ENCODE measurements at regions not wholly inside any gene's neighbourhood (a gene's known extent, or its start where the extent isn't known, plus 50 kb on each side); places are given as distances from the start of the nearest gene placed in this dataset.

DNA sequence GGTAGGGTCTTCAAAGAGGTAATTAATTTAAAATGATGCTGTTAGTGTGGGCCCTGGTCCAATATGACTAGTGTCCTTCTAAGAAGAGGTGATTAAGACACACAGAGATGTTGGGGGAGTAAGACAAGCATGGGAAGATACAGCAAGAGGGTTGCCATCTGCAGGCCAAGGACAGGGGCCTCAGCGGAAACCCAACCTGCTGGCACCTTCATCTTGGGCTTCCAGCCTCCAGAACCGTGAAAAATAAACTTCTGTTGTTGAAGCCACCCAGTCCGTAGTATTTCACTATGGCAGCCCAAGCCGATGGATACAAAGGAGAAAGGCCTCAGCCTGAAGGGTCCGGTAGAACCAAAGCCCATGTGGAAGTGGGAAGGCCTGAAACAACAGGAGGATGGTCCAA is 161.7 kb upstream of the UBE2E1 start:
- no peak for DNase-seq

GRCh38 chr3:23644676-23645075 is 161.1 kb upstream of the UBE2E1 start:
- no peak for DNase-seq

GRCh38 chr3:23645533-23646183 is 160.1 kb upstream of the UBE2E1 start:
- DNase-seq, result no peak

DNA sequence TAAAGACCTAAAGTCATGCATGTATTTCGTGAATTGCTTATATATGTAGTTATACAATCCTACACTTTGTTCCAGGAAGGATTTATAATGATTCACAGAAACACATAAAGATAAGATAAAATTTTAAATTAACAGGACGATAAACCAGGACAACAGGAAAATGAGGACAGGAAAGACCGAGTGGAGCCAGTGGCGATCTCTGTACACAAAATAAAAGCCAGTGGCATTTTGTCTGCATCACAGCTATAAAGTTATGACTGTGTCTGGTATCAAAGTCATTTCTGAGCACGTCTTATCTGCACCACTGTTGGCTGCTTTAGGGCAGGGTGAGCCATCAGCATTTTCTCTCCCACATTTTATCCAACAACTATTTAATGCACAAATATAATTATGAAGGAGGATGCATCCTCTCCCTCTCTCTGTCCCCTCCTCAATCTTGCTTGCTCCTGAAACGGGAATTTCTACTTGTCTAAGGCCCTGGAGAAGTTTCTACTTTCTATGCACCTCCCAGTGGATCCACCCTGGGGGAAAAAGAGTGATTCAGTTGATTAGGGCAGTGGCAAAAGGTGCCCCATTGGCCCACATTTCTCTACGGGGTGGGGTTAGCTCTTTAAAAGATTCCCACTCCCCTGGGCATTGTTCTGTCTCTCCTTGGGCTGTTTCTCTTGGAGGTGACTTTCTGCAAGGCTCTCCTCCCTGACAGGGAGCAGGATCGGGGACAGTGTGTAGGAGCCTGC is 159.4 kb upstream of the UBE2E1 start:
- no peak for DNase-seq

- DNase-seq, result no peak
Observed at GRCh38 chr3:23647706-23648258, 158.0 kb upstream of the UBE2E1 start.

GRCh38 chr3:23648326-23648995 is 157.3 kb upstream of the UBE2E1 start:
- no peak for DNase-seq

GRCh38 chr3:23648996-23649395 is 156.8 kb upstream of the UBE2E1 start:
- DNase-seq, result no peak

GRCh38 chr3:23649448-23649847 is 156.3 kb upstream of the UBE2E1 start:
- no peak for DNase-seq

GRCh38 chr3:23650371-23651140 is 155.2 kb upstream of the UBE2E1 start:
- DNase-seq, result no peak

GRCh38 chr3:23653647-23654525 is 151.9 kb upstream of the UBE2E1 start:
- no peak for DNase-seq

GRCh38 chr3:23654571-23654970 is 151.2 kb upstream of the UBE2E1 start:
- no peak for DNase-seq

- DNase-seq, result no peak
Observed at GRCh38 chr3:23655749-23656148, 150.0 kb upstream of the UBE2E1 start.

- DNase-seq, result no peak
Observed at GRCh38 chr3:23656199-23656598, 149.6 kb upstream of the UBE2E1 start.

- DNase-seq, result no peak
Observed at GRCh38 chr3:23656821-23657220, 148.9 kb upstream of the UBE2E1 start.

- DNase-seq, result no peak
Observed at GRCh38 chr3:23657647-23658046, 148.1 kb upstream of the UBE2E1 start.

- DNase-seq, result no peak
Observed at GRCh38 chr3:23659274-23659673, 146.5 kb upstream of the UBE2E1 start.

DNA sequence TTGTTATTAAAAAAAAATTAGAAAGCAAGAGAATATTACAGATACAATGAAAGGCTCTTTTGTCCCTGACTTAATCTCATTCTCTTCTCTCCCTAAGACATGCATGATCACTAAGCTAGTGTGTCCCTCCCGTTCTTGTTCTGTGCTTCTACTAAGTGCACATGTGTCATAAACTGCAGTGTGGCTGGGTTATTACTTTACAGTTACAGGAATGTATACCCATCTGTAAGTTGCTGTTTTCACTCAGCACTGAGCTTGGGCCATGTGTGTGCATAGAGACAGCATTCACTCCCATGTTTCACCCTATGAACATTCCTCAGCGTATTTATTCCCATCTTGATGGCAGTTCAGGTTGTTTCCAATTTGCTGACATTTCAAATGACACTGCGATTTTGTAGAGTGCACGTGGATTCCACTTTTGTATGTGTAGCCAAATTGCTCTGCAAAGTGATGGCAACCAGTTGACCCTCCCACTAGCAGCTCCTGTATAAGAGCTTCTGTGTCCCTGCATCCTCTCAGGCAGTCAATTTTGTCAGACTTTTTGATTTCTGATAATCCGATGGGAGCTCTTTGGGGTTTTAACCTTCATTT is 145.8 kb upstream of the UBE2E1 start:
- DNase-seq, result no peak

DNA sequence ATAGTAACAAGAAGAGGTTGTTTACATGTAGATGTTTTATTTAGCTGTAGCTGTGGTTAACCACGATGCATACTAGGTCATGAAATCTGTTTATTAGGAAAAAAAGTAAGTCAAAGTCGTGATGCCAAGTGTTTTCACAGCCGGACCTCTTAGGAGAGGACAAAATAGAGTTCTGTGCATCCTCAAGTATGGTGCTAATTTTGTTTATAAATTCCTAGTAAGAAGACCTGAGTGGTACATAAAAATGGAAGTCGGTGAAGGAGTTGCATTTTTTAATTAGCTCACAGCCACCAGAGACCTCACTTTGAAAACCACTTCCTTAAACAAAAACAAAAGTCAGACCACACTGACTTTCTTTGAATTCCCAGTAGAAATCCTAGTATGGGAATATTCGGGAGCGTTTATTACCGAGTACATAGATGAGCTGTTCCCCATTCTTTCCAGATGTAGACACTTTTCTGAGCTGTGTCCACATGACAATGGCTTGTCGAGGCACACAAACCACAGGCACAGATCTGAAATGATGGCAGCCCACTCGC is 143.6 kb upstream of the UBE2E1 start:
- DNase-seq, result no peak

DNA sequence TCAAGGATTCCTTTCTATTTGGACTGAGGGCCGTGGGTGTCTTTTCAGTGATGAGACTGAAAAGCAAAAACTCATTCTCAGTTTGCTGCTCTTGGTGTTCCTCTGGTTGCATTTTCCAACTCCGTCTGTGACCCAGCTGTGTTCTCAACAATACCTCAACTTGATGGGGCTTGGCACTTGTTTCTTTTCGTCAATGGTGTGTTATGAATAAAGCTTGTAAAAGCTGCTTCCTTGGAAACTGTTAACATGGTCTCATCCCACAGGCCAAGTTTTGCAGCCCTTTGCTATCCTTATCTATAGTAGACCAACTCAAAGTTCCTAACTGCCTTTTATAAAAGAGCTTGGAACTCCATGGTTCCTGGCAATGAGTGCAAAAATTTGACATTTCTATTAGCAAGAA is 142.5 kb upstream of the UBE2E1 start:
- DNase-seq, result no peak

DNA sequence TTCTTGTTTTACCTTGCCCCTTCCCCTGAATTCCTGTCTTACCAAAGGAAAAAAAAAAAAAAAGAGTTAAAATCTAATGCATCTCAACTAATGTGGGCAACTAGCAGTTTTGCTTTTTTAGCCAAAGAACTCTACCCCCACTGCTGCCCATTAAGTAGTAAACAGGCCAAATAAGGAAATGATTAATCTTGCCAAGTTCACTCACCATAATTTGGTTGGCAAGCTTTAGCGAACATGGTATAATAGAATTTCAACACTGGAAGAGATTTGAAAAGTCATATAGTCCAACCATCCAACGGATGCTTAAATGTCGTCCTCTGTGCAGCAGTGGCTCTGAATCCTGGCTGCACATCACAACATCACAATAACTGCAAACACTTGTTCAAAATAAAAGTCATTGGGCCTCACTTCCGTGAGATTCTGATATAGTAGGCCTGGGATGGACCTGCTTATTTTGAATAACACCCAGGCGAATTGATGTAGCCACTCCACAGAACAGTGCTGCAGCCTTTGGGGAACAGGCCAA is 142.0 kb upstream of the UBE2E1 start:
- no peak for DNase-seq

DNA sequence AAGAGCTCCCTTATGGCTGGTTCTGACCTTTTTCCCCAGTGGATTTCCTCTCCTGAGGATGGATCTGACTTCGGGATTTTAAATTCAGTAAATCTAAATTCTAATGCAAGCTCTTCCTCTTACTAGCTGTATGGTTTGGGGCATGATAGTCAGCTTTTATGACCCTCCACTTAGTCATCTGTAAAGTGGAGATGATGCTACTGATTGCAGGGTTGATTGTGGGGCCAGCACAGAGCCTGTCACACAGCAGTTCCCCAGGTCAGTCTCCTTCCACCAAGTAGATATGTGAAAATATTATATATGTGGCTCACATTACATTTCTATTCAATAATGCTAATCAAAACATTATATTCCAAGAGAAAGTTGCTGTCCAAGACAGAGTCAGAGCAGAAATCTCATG is 141.3 kb upstream of the UBE2E1 start:
- DNase-seq, result no peak

Data from SW 1271 (cell line).